Stimulated activated CD4-positive, alpha-beta T cell treated with anti-CD3 and anti-CD28 coated beads, Interleukin-15, amount 100 ng/mL, for 48 hours (primary cell): ENCODE measurements at regions not wholly inside any gene's neighbourhood (a gene's known extent, or its start where the extent isn't known, plus 50 kb on each side); places are given as distances from the start of the nearest gene placed in this dataset.
A peak's percentile ranks its signal among the peaks of the same experiment; 100 is the strongest.
"Not testable (repeated sequence)": the region's sequence is repeated elsewhere in the genome, so short reads cannot be mapped to it uniquely, and the experiment has no call there.

ENCODE experiments used
- DNase-seq, 2 donors: peaks; one replicate each; pipeline ENCODE4 v3.0.0-alpha.2; 2020; ENCODE audit warnings: low read depth in 2 of 2

DNA sequence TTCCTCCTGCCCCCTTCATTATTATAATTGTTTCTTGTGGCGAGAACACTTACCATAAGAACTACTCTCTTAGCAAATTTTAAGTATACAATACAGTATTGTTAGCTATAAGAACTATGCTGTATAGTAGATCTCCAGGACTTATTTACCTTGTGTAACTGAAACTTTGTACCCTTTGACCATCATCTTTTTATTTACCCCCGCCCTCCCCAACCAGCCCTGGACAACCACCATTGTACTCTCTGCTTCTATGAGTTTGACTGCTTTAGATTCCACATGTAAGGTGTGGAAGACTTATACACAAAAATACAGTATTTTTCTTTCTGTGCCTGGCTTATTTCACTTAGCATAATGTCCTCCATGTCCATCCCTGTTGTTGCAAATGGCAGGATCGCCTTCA lies 161.1 kb downstream of the PHF8 start:
- no peak for DNase-seq

DNA sequence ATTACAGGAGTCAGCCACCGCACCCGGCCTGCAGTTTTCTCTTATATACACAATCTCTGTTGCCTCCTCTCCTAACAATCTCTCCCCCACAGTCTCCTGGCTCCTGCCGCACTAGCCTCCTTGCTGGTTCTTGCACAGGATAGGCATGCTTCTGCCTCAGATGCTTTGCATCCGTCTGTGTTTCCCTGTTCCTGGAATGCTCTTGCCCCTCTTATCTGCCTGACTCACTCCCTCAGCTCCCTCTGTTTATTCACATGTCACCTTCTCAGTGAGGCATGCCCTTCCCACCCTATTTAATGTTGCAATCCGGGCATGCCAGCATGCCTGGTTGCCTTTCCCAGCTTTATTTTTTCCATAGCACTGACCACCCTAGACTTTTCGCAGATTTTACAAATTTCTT lies 161.9 kb downstream of the PHF8 start:
- no peak for DNase-seq

DNA sequence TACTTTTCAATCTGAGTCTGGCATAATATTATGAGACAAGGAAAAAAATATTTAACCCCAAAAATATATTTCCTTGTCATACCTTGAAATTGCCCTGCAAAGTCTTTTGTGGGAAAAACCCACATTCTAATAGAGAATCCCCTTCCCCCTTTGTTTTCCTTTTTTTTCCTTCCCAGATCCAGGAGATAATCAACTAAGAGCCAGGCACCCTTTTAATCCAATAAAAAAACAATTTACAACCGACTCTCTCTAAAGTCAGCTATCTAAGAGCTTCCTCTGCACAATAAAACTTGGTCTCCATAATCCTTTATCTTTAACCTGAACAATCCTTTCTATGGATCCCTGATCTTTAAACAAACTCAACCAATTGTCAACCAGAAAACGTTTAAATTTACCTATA lies 163.5 kb downstream of the PHF8 start:
- DNase-seq, result not testable (repeated sequence)

DNA sequence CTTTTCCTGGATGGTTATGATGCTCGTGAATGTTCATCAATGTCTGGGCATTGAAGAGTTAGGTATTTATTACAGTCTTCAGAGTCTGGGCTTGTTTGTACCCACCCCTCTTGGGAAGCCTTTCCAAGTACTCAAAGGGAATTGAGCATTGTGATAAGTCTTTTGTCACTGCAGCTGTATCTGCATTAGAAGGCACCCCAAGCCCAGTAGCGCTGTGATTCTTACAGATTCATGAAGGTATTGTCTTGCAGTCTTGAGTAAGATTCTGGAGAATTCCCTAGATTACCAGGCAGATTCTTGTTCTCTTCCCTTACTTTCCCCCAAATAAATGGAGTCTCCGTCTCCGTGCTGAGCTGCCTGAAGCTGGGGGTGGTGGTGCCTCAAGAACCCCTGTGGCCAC lies 173.4 kb upstream of the HUWE1 start:
- no peak for DNase-seq

DNA sequence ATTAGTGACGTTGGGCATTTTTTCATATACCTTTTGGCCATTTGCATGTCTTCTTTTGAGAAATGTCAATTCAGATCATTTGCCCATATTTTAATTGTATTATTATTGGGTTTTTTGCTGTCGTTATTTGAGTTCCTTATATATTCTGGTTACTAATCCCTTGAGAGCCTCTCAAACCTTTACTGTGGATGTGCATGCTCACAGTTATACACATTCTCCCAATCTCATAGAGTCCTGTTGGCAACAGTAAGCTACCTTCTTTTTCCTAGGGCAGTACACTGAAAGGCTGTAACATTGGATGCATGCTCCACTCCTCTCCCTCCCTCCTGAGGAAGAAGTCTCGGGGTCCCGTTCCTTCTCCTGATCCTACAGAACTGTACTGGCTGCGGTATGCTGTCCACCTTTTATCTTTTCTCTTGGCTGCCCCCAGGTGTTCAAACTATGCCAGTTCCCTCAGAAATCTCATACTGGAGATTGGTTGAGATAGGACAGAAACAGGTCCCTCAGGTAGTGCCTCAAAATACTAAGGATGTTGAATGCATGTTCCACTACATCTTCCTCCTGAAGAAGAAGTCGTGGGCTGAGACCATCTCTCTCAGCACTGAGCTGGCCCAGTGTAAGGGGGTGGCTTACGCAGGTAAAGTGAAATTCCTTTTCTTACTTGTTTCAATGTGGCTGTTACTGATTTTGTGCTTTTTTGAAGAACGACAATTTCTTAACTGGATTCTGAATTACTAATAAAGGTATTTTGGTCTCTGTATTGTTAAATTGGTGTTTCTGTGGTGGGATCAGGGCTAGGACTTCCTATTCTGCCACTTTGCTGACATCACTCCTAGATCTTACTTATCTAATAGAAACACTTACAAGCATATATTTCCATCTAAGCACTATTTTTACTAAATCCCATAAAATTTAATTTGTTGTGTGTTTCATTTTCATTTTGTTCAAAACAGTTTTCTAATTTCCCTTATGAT lies 145.4 kb upstream of the HUWE1 start:
- peak; percentile 6 to 43 for DNase-seq

DNA sequence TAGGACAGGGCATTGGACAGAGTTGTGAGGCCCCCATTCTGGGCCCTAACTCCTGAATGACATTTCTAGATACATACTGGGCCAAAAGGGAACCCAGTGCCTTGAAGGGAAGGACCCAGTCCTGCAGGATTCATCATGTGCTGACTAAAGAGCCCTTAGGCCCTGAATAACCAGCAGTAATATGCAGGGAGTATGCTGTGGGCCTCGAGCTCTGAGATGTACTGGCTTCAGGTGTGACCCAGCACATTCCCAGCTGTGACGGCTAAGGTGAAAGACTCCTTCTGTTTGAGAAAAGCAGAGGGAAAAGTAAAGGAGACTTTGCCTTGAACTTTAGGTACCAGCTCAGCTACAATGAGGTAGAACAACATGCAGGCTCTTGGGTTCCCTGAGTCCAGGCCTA lies 138.2 kb upstream of the HUWE1 start:
- no peak for DNase-seq

DNA sequence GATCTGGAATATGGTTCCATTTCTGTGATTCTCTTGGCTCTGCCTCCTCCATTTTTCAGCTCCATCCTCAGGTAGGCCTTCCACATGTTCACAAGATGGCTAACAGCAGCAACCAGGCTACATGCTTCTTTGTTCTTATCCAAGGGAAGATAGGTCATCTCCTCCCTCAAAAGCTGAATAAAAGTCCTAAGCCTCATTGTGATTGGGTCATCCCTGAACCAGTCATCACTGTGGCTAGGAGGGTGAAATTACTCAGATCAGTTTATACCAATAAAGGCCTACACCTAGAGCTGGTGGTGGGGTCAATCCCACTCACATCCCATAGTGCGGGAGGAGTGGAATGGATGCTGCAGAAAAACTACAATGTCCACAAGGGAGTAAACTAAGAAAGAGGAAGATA lies 131.6 kb upstream of the HUWE1 start:
- not testable (repeated sequence) for DNase-seq

DNA sequence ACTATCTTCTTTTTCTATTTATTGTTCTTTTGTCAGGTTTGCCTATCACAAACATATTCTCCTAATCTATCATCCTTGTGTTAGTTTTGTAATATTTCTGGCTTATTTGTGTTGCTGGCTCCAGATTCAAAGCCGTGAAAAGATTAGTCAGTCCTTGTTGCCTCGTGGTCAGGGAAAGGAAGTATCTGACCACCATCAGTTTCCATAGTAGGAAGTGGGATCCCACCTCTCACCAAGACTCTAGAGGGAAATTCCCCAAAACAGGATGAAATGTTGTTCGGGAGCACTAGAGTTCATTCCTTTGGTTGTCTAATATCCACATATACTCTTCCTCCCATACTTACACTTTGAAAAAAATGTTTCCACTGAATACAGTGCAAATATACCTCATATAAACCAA lies 131.0 kb upstream of the HUWE1 start:
- no peak for DNase-seq

DNA sequence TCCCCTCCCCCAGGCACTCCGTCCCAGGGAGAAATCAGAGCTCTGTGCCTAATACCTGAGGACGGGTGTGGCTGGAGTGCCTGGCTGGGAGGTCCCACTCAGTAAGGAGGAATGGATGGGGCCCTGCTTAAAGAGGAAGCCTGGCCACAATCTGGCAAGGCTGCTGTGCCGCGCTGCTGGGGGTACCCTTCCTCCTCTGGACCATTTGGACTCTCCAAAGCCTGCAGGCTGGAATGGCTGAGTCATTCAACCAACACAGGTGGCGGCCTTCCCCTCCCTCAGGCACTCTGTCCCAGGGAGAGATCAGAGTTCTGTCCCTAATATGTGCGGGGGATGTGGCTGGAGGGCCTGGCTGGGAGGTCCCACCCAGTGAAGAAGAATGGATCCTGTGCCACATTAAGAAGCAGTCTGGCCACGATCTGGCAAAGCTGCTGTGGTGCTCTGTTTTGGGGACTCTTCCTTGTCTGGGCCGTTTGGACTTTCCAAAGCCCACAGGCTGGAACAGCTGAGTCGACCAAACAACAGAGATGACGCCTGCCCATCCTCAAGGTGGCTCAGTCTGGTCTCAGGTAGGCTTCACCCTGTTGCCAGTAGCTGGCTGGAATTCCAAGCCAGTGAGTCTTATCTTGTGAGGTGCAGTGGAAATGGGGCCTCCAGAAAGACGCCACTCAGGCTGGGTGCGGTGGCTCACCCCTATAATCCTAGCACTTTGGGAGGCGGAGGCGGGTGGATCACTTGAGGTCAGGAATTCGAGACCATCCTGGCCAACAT lies 127.3 kb upstream of the HUWE1 start:
- DNase-seq, result no peak

DNA sequence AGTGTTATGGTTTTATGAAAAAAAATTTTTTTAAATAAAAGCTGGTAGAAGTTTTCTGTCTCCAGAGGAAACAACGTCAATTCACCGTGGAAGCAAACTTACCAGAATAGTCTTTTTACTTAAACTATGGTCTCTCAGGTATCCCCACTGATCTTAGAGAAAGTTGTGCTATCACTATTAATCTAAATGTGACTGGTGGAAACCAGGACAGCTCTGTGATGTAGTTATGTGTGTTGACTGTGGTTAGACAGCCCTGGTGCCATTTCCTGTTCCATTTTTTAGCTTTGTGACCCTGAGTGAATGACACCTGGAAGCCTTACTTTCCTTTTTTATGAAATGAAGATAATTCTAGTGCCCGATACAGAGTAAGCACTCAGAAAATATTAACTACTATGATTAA lies 111.8 kb upstream of the HUWE1 start:
- DNase-seq, result no peak

DNA sequence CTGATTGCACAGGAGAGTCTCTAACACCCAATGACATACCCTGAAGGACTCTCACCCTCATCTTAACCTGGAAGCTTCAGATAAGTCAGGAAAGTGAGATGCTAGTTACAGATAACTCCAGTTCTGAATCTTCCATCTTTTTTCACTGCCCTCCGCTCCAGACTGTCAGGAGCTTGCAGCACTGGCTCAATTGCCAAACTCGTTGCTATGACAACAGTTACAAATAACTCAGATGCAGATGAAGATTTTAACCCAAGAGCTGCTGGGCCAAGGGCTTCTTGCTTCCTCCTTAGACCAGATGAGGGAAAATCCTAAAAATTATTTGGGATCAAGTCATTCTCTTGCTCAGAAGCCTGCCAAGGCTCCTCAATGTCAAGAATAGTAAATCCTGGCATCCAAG lies 109.1 kb upstream of the HUWE1 start:
- DNase-seq, result no peak

DNA sequence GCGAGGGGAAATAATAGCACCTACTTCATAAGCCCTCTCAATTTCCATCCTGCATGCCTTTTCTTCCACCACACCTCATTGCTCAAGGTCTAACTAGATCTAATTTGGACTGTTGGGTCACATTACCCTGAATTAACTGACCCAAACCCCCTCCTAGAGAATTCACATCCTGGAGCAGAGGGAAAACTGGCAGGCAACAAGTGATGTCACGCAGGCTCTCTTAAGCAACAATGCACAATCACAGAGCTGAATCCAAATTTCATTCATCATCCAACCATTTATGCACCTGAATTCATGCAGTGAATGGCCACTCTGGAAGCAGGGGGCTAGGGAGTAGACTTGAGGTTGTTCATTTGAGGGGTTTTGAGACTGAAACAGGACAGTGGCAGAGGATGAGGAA lies 107.7 kb upstream of the HUWE1 start:
- no peak for DNase-seq

DNA sequence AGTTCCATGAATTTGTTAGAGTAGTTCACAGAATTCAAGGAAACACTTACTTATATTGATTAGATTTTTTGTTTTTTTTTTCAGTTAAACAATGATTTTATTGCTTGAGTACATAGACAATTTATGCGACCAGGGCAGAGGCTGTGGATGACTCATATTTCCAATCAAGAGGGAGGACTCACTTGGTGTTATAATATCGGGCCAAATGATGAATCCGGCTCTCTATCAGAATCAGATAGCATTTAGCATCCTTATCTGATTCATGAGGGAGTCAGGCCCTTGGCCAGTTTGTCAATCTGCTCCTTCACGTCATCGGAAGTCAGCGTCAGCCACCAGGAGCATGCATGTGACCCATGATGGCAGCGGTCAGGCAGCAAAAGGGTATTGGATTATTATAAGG lies 82.3 kb upstream of the HUWE1 start:
- DNase-seq, result no peak

DNA sequence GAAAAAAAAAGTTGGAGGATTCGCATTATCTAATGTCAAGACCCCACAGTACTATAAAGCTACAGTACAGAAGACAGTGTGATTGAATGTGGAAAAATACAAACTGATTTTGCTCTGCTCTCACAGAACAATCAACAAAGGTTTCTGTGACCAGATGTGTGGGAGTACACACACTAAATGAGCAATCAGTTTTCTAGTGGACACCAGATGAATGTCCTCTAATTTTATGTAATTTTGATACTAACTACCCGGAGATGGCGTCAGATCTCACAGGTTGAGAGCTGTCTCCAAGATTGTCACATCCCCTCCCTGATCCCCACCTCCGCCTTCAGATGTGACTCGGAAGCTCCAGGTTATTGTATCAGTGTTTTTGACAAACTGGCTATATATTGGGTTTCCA lies 81.9 kb upstream of the HUWE1 start:
- DNase-seq, result no peak

DNA sequence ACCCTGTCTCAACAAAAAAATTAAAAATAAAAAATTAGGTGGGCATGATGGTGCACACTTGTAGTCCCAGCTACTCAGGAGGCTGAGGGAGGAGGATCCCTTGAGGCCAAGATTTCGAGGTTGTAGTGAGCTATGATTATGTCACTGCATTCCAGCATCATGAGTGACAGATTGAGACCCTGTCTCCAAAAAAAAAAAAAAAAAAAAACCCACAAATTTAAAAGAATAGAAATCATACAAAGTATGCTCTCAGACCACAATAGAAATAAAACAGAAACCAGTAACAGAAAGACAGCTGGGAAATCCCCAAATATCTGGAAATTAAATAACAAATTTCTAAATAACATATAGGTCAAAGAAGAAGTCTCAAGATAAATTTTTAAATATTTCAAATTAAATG lies 81.0 kb upstream of the HUWE1 start:
- no peak for DNase-seq

DNA sequence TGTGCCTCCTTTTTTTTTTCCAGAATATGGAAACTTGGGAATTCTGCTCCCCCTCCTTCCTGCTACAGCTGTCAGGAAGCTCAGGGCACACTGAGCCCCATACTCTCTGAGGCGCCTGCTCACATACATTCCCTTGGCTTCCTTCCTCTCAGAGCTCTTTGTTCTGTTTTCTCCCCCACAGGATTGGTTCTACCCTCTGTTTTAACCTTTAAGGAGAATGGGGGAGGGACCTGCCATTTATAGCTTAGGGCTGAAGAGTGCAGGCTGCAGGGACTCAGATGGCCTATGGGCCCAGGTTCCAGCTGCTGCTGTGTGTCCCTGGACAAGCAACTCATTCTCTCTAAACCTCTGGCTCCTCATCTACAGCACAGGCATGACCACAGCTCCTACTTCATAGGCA lies 70.7 kb upstream of the HUWE1 start:
- DNase-seq, result not testable (repeated sequence)

DNA sequence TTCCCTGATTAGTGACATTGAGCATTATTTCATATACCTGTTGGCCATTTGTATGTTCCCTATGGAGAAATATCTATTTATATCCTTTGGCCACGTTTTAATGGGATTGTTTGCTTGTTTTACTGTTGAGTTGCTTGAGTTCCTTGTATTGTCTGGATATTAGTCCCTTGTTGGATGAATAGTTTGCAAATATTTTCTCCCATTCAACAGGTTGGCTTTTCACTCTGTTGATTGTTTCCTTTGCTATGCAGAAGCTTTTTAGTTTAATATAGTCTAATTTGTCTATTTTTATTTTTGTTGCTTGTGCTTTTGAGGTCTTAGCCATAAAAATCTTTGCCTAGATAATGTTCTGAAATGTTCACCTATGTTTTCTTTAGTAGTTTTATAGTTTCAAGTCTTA lies 60.2 kb upstream of the HUWE1 start:
- no peak for DNase-seq

DNA sequence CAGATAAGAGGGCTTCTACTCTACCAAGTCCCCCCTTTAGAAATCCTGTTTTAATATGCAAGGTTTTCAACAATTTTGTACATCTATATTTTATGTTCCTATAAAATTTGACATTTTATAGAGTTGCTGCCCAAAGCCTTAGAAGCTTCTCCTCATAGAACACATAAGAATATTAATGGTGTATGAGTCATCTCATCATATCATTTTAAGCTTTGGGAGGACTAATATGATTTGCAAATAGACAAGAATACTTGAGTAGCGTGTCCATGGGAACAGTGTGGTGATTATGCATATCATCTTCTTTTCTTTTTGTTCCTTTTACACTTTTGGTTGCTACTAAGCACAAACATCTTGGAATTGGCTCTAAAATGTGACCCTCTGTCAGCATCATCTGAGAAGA lies 56.7 kb upstream of the HUWE1 start:
- no peak for DNase-seq

DNA sequence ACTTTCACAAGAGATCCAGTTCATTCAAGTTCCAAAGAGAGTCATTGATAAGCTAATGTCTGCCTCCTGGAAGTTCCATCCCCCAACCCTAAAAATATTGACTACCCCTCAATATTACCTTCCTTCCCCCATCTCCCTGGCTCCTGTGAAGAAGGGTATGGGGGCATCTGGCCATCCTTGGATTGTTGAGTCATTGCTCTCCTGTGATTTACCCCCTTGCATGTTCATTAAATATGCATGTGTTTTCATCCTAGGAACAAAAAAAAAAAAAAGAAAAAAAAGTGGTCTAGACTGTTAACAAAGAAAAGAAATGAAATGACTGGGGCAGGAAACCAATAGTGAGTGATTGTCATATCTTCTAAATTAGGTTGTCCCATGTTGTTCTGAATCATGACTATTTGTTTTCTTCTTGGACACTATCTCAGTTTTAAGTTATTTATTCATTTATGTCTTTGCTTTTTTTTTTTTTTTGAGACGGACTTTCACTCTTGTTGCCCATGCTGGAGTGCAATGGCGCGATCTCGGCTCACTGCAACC lies 51.9 kb upstream of the HUWE1 start:
- no peak for DNase-seq
